ENCODE measurements at regions not wholly inside any gene's neighbourhood (a gene's known extent, or its start where the extent isn't known, plus 50 kb on each side); places are given as distances from the start of the nearest gene placed in this dataset.
A peak's percentile ranks its signal among the peaks of the same experiment; 100 is the strongest.

DNA sequence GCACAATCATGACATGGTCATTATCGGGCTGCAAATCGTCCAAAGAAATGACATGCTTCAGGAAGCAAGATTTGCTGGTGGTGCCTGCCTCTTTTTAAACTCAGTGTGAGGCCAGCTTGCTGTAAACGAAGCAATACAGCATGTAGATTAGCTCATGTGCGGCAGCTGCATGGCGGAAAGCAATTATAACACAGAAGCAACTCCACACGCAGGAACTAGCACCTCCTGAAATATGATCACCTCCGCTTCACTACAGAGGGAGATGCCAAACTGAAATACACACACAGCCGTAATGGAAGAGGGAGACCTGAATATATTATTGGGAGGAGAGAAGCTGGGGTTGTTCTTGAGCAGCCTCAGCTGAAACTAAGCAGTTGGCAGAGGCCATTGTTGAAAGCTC, 312.5 kb downstream of the PSAT1 start:
- Histone ChIP-seq H3K4me3 (no peak overlapping the region), H3K9ac (no peak overlapping the region), H3K4me2 (ENCODE audit: unreplicated experiment) (no peak overlapping the region), H3K36me3 (ENCODE audit: low read depth) (no peaks in the 10 kb centered on the region), H3K79me2 (ENCODE audit: insufficient read depth) (no peaks in the 10 kb centered on the region), H3K9me2 (ENCODE audit: insufficient read depth) (no peaks in the 10 kb centered on the region), H3K4me1 (ENCODE audit: insufficient read depth) (peaks cover 27% of the 10 kb centered on the region), H3F3A (ENCODE audit: insufficient read depth) (0 out of 2 replicates have a peak, but pooled peaks cover 11% of the 10 kb centered on the region), H3K27ac (no peak overlapping the region), H4K20me1 (ENCODE audit: insufficient read depth) (no peaks in the 10 kb centered on the region), H3K9me3 (ENCODE audit: low read depth) (no peaks in the 10 kb centered on the region), H2AFZ (no peak overlapping the region), H3K27me3 (replicated peaks; ENCODE audit: insufficient read depth) (no peaks in the 10 kb centered on the region)
- TF ChIP-seq EZH2 (IDR thresholded peaks at IDR 0.05; ENCODE audit: insufficient read depth, poor library complexity, severe bottlenecking), result no peak
- no peak for TF ChIP-seq EZH2phosphoT487 (IDR thresholded peaks at IDR 0.05; ENCODE audit: insufficient read depth, low read depth)
- in situ Hi-C loops (cut with MboI), result loop anchor here (10.0 kb wide), 1 partner anchor 515 kb away; no protein-coding TSS in a partner anchor
- no peak for DNase-seq
- 69 to 80% methylated on average over 8 of the region's 8 CpGs for WGBS, 2 experiments (ENCODE audit: low coverage in 1 of 2, low lambda C conversion rate in 2 of 2, missing lambda C conversion rate in 2 of 2)

DNA sequence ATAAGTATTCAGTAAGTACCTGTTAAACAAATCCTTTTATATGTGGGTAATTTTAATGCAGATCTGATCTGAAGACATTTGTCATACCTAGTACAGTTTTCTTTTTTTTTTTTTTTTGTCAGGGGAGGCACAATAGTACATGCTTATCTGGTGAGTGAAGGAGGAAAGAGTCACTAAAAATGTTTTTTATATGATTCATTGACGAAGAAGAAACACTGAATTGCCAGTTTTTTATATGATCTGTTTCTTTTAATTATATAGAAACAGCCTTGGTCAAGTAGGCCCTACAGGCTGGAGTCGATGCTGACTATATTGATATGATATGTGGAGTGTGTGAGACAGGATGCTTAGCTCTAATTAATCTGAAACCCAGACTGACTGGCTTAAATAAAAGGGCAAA, 315.2 kb downstream of the PSAT1 start:
- no peaks in the 10 kb centered on the region for H3K9me3 ChIP-seq (ENCODE audit: low read depth)
- in situ Hi-C loops (cut with MboI), result no loop called here
- peaks cover 23% of the 10 kb centered on the region for H3K4me1 ChIP-seq (ENCODE audit: insufficient read depth)
- peak; percentile 77 for DNase-seq
- H3K4me3 ChIP-seq, result no peak overlapping the region
- H3F3A ChIP-seq (ENCODE audit: insufficient read depth), result 0 out of 2 replicates have a peak, but pooled peaks cover 11% of the 10 kb centered on the region
- H3K9ac ChIP-seq, result no peak overlapping the region
- H2AFZ ChIP-seq, result no peak overlapping the region
- H3K27ac ChIP-seq, result 0 out of 2 replicates have a peak overlapping the region, but pooled peaks have one; percentile 17
- no peaks in the 10 kb centered on the region for H3K27me3 ChIP-seq (replicated peaks; ENCODE audit: insufficient read depth)
- no peaks in the 10 kb centered on the region for H3K36me3 ChIP-seq (ENCODE audit: low read depth)
- WGBS, 2 experiments (ENCODE audit: low coverage in 1 of 2, low lambda C conversion rate in 2 of 2, missing lambda C conversion rate in 2 of 2), result 6 to 7% methylated on average over 2 of the region's 2 CpGs
- TF ChIP-seq EZH2phosphoT487 (IDR thresholded peaks at IDR 0.05; ENCODE audit: insufficient read depth, low read depth), result no peak
- TF ChIP-seq EZH2 (IDR thresholded peaks at IDR 0.05; ENCODE audit: insufficient read depth, poor library complexity, severe bottlenecking), result no peak
- H4K20me1 ChIP-seq (ENCODE audit: insufficient read depth), result no peaks in the 10 kb centered on the region
- peak overlapping the region; percentile 32 for H3K4me2 ChIP-seq (ENCODE audit: unreplicated experiment)
- H3K9me2 ChIP-seq (ENCODE audit: insufficient read depth), result no peaks in the 10 kb centered on the region
- no peaks in the 10 kb centered on the region for H3K79me2 ChIP-seq (ENCODE audit: insufficient read depth)

DNA sequence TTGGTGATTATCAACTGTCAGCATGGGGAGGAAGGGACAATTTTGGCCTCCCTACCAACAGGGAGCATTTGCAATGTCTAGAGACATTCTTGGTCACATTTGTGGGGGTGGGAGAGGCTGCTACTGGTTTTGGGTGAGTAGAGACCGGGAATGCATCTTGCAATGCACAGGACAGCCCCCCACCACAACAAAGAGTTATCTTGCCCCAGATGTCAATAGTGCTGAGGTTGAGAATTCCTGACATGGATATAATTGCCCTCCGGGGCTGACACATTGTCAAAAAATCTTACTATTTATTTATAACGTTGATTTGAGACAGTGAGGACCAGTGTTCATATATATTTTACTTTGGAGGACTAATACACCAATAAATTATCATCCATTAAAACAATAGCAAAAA, 316.1 kb downstream of the PSAT1 start:
- no peaks in the 10 kb centered on the region for H3K36me3 ChIP-seq (ENCODE audit: low read depth)
- DNase-seq, result no peak
- H3K9me3 ChIP-seq (ENCODE audit: low read depth), result no peaks in the 10 kb centered on the region
- no peaks in the 10 kb centered on the region for H3K27me3 ChIP-seq (replicated peaks; ENCODE audit: insufficient read depth)
- no peak overlapping the region for H3K27ac ChIP-seq
- H3K9ac ChIP-seq, result no peak overlapping the region
- 67 to 76% methylated on average over 3 of the region's 3 CpGs for WGBS, 2 experiments (ENCODE audit: low coverage in 1 of 2, low lambda C conversion rate in 2 of 2, missing lambda C conversion rate in 2 of 2)
- no peak overlapping the region for H2AFZ ChIP-seq
- in situ Hi-C loops (cut with MboI), result no loop called here
- H3K4me2 ChIP-seq (ENCODE audit: unreplicated experiment), result no peak overlapping the region
- H3K4me1 ChIP-seq (ENCODE audit: insufficient read depth), result peaks cover 23% of the 10 kb centered on the region
- H3K79me2 ChIP-seq (ENCODE audit: insufficient read depth), result no peaks in the 10 kb centered on the region
- H3F3A ChIP-seq (ENCODE audit: insufficient read depth), result 0 out of 2 replicates have a peak, but pooled peaks cover 11% of the 10 kb centered on the region
- TF ChIP-seq EZH2phosphoT487 (IDR thresholded peaks at IDR 0.05; ENCODE audit: insufficient read depth, low read depth) (no peak), EZH2 (IDR thresholded peaks at IDR 0.05; ENCODE audit: insufficient read depth, poor library complexity, severe bottlenecking) (no peak)
- no peaks in the 10 kb centered on the region for H3K9me2 ChIP-seq (ENCODE audit: insufficient read depth)
- no peaks in the 10 kb centered on the region for H4K20me1 ChIP-seq (ENCODE audit: insufficient read depth)
- H3K4me3 ChIP-seq, result no peak overlapping the region

DNA sequence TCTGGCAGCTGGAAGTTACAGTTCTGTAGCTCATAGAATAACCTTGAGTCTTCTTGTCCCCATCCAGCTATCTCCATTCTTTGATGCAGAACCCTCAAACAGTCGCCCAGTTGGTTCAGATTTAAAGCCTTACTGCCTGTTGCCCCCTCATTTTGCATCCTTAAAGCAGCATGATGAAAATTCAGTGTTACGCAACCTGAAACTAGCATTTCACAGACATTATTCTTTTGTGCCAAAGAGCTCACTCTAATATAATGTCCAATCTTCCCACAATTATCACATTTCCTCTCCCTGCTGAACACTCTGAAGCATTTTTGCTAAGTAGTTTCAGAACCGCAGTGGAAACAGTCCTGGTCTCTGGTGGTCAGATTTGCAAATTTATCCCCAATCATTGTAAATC, 318.0 kb downstream of the PSAT1 start:
- H2AFZ ChIP-seq, result no peak overlapping the region
- peak; percentile 16 for DNase-seq
- WGBS, 2 experiments (ENCODE audit: low coverage in 1 of 2, low lambda C conversion rate in 2 of 2, missing lambda C conversion rate in 2 of 2), result 86 to 88% methylated on average over 3 of the region's 3 CpGs
- H3K36me3 ChIP-seq (ENCODE audit: low read depth), result no peaks in the 10 kb centered on the region
- no peaks in the 10 kb centered on the region for H4K20me1 ChIP-seq (ENCODE audit: insufficient read depth)
- peaks cover 12% of the 10 kb centered on the region for H3F3A ChIP-seq (ENCODE audit: insufficient read depth)
- H3K4me2 ChIP-seq (ENCODE audit: unreplicated experiment), result no peak overlapping the region
- in situ Hi-C loops (cut with MboI), result no loop called here
- H3K27me3 ChIP-seq (replicated peaks; ENCODE audit: insufficient read depth), result no peaks in the 10 kb centered on the region
- TF ChIP-seq EZH2 (IDR thresholded peaks at IDR 0.05; ENCODE audit: insufficient read depth, poor library complexity, severe bottlenecking) (no peak), EZH2phosphoT487 (IDR thresholded peaks at IDR 0.05; ENCODE audit: insufficient read depth, low read depth) (no peak)
- H3K79me2 ChIP-seq (ENCODE audit: insufficient read depth), result no peaks in the 10 kb centered on the region
- H3K27ac ChIP-seq, result no peak overlapping the region
- no peaks in the 10 kb centered on the region for H3K9me2 ChIP-seq (ENCODE audit: insufficient read depth)
- no peak overlapping the region for H3K4me3 ChIP-seq
- H3K4me1 ChIP-seq (ENCODE audit: insufficient read depth), result peaks cover 26% of the 10 kb centered on the region
- no peaks in the 10 kb centered on the region for H3K9me3 ChIP-seq (ENCODE audit: low read depth)
- H3K9ac ChIP-seq, result no peak overlapping the region

DNA sequence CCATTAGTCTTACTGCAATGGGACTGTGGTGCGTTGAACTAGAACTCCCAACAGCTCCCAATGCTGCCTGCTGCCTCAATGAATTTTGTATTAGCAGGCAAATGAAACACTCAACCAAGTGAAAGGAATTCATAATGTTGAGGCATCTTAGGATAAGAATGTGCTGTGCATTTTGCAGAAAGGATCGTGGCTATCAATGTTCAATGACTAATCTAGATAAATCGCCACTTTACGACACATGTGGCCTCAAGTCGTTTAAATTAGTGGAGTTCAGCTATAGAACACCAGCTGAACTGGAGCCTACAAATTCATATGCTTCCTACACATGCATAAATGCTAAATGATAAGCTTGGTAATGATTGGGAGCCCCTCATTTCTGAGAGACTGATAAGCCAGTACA, 318.4 kb downstream of the PSAT1 start:
- TF ChIP-seq EZH2 (IDR thresholded peaks at IDR 0.05; ENCODE audit: insufficient read depth, poor library complexity, severe bottlenecking), result no peak
- no peak for TF ChIP-seq EZH2phosphoT487 (IDR thresholded peaks at IDR 0.05; ENCODE audit: insufficient read depth, low read depth)
- H3K27me3 ChIP-seq (replicated peaks; ENCODE audit: insufficient read depth), result no peaks in the 10 kb centered on the region
- in situ Hi-C loops (cut with MboI), result no loop called here

More for the DNA sequence above, 318.4 kb downstream of the PSAT1 start:
- Histone ChIP-seq H3K4me3 (no peak overlapping the region), H4K20me1 (ENCODE audit: insufficient read depth) (no peaks in the 10 kb centered on the region), H3K79me2 (ENCODE audit: insufficient read depth) (no peaks in the 10 kb centered on the region), H3K9me3 (ENCODE audit: low read depth) (no peaks in the 10 kb centered on the region), H3K27ac (no peak overlapping the region), H3K4me1 (ENCODE audit: insufficient read depth) (peaks cover 31% of the 10 kb centered on the region), H2AFZ (no peak overlapping the region), H3K4me2 (ENCODE audit: unreplicated experiment) (no peak overlapping the region), H3K9ac (no peak overlapping the region), H3K36me3 (ENCODE audit: low read depth) (no peaks in the 10 kb centered on the region), H3K9me2 (ENCODE audit: insufficient read depth) (no peaks in the 10 kb centered on the region), H3F3A (ENCODE audit: insufficient read depth) (peaks cover 17% of the 10 kb centered on the region)
- DNase-seq, result no peak
- 78 to 86% methylated on average over 5 of the region's 5 CpGs for WGBS, 2 experiments (ENCODE audit: low coverage in 1 of 2, low lambda C conversion rate in 2 of 2, missing lambda C conversion rate in 2 of 2)

All from GM23248 (cell line).